ENCODE measurements at regions not wholly inside any gene's neighbourhood (a gene's known extent, or its start where the extent isn't known, plus 50 kb on each side); places are given as distances from the start of the nearest gene placed in this dataset.

DNA sequence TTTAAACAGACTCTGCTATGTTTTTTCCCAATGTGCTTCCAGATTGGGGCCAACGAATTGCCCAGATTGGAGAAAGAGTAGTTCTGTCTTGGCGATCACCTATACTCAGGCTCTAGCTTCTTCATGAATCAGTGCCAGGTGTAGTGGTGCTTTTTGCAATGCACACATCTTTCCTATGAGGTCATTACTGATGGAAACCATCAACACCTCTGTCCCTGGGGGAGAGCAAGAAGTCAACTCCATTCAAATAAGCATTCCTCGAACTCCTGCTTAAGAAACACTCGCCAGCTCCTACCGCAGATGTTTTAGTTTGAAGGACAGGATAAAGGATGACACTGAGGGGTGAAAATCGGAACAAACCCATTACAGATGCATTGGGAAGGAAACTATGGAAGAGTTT lies 156.5 kb upstream of the DKK2 start:
- ChIA-PET SMC1A (ENCODE audit: uncharacterized antibody, unreplicated experiment) (no interaction called here), CTCF (interaction anchor here (3.8 kb wide), 1 partner anchor 10 kb away, joined by 18 read pairs; no protein-coding TSS in a partner anchor), POLR2A (no interaction called here), RAD21 (ENCODE audit: unreplicated experiment) (no interaction called here)
- no peaks in the 10 kb centered on the region for H3K4me1 ChIP-seq (ENCODE audit: control insufficient read depth, insufficient read depth, low read length)
- no peak overlapping the region for H3K4me2 ChIP-seq (ENCODE audit: control insufficient read depth, insufficient read depth)
- H3K27me3 ChIP-seq (replicated peaks in 1 of 2; ENCODE audit: control insufficient read depth in 2 of 2, insufficient read depth in 2 of 2, low read length in 1 of 2) = no peaks in the 10 kb centered on the region
- no peaks in the 10 kb centered on the region for H3K9me3 ChIP-seq (replicated peaks; ENCODE audit: control insufficient read depth, insufficient read depth, low read length)
- in situ Hi-C loops (cut with MboI) (no loop called here), intact Hi-C loops (cut with micrococcal nuclease; ENCODE audit: unreplicated experiment) (no loop called here)
- DNase-seq (ENCODE audit: low read depth, low spot score) (no peak), ATAC-seq (no peak), FAIRE-seq (no peak)
- H3K36me3 ChIP-seq (ENCODE audit: control insufficient read depth in 2 of 2, insufficient read depth in 2 of 2, low read length in 1 of 2) = no peaks in the 10 kb centered on the region
- no peak overlapping the region for H3K4me3 ChIP-seq
- no peak overlapping the region for H2AFZ ChIP-seq (ENCODE audit: control insufficient read depth, low read depth, low read length)
- H3K79me2 ChIP-seq (ENCODE audit: control insufficient read depth, insufficient read depth, low read length) = no peaks in the 10 kb centered on the region
- no peaks in the 10 kb centered on the region for H4K20me1 ChIP-seq (ENCODE audit: control insufficient read depth, insufficient read depth)
- TF ChIP-seq PRDM15 (CRISPR knock-in tag; IDR thresholded peaks at IDR 0.05) (no peak), MTA2 (IDR thresholded peaks at IDR 0.05; ENCODE audit: low read depth) (no peak), ZNF207 (IDR thresholded peaks at IDR 0.05; ENCODE audit: borderline replicate concordance) (no peak), SIX5 (IDR thresholded peaks at IDR 0.05; ENCODE audit: low read depth, low read length, severe bottlenecking) (no peak), SMARCA5 (IDR thresholded peaks at IDR 0.05) (no peak), IKZF2 (IDR thresholded peaks at IDR 0.05) (no peak)
- TF ChIP-seq, protein P1, sequence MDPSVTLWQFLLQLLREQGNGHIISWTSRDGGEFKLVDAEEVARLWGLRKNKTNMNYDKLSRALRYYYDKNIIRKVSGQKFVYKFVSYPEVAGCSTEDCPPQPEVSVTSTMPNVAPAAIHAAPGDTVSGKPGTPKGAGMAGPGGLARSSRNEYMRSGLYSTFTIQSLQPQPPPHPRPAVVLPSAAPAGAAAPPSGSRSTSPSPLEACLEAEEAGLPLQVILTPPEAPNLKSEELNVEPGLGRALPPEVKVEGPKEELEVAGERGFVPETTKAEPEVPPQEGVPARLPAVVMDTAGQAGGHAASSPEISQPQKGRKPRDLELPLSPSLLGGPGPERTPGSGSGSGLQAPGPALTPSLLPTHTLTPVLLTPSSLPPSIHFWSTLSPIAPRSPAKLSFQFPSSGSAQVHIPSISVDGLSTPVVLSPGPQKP (IDR thresholded peaks at IDR 0.05; ENCODE audit: low read depth, low read length) = no peak
- no TSS peak for BruUV-seq (replicated peaks)
- no peak overlapping the region for H3K27ac ChIP-seq (ENCODE audit: control insufficient read depth, insufficient read depth)
- 37% methylated on average over 6 of the region's 6 CpGs for WGBS (ENCODE audit: insufficient coverage, insufficient replicate concordance, low lambda C conversion rate, missing lambda C conversion rate)
- no peak overlapping the region for H3K9ac ChIP-seq (ENCODE audit: control insufficient read depth, insufficient read depth, low read length)
